GM12891 (cell line): ENCODE measurements at regions not wholly inside any gene's neighbourhood (a gene's known extent, or its start where the extent isn't known, plus 50 kb on each side); places are given as distances from the start of the nearest gene placed in this dataset.

ENCODE experiments used
- POLR2A ChIP-seq: IDR thresholded peaks from 2 replicates; pipeline ENCODE4 v1.6.1; 2011; ENCODE audit warnings: low read depth, low read length, control low read depth
- POLR2AphosphoS5 ChIP-seq: IDR thresholded peaks from 2 replicates; pipeline ENCODE4 v1.6.1; 2011; ENCODE audit warnings: low read depth, low read length, control low read depth
- POU2F2 ChIP-seq: IDR thresholded peaks from 2 replicates; pipeline ENCODE4 v1.6.1; 2011; ENCODE audit warnings: low read depth, mild to moderate bottlenecking, control low read depth, low read length, moderate library complexity
- SPI1 ChIP-seq: IDR thresholded peaks from 2 replicates; pipeline ENCODE4 v1.6.1; 2011; ENCODE audit warnings: low read depth, low read length, control low read depth
- TAF1 ChIP-seq: IDR thresholded peaks from 2 replicates; pipeline ENCODE4 v1.6.1; 2011; ENCODE audit warnings: low read depth, low read length, control low read depth

DNA sequence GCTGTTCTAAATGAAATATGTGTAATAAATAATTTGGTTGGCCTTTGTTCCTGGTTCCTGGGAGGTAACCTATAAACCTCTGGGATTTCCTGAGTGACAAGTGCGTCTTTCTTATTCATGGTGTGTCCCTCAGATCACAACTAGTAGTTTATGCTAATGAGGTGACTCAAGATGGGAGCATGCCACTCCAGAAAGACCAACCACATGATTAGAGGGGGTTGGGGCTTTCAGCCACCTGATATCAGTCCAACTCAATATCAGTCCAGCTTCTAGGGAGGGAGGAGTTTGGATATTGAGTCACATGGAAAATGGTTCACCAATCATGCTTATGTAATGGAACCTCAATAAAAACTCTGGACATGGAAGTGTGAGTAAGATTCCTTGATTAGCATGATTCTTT, 96.6 kb downstream of the QPCT start:
- TF ChIP-seq POLR2A: no peak
- no peak for TF ChIP-seq POLR2AphosphoS5
- no peak for TF ChIP-seq TAF1
- no peak for TF ChIP-seq POU2F2
- no peak for TF ChIP-seq SPI1
